ENCODE measurements at regions not wholly inside any gene's neighbourhood (a gene's known extent, or its start where the extent isn't known, plus 50 kb on each side); places are given as distances from the start of the nearest gene placed in this dataset.
"Not testable (repeated sequence)": the region's sequence is repeated elsewhere in the genome, so short reads cannot be mapped to it uniquely, and the experiment has no call there.

DNA sequence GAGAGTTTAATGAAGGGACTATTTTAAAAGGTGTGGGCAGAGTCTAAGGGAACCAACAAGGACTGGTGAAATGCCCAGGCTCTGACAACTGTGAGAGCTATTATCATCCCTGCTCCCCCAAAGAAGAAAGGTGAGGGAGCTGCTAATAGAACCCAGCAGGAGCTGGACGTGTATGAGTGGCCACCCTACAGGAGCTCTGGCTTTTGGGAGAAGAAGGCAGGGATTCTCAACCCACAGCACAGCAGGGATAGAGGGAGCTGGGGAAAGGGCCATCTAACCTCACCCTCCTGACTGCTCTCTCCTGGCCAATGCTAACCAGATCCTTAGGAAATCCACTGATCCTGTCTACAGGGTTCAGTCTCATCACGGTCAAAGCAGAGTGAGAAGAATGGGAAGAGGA, 57.1 kb downstream of the GRIN2B start:
- no peaks in the 10 kb centered on the region for H3K36me3 ChIP-seq (ENCODE audit: insufficient read depth, low read length)
- no peaks in the 10 kb centered on the region for H3K27me3 ChIP-seq (ENCODE audit: control insufficient read depth, insufficient read depth, low read length)
- H3K9ac ChIP-seq (ENCODE audit: low read depth, low read length), result no peak overlapping the region
- H3K4me1 ChIP-seq (ENCODE audit: control insufficient read depth, insufficient read depth, low read length), result no peaks in the 10 kb centered on the region
- H3K9me3 ChIP-seq (replicated peaks; ENCODE audit: low read length), result no peaks in the 10 kb centered on the region
- no peak overlapping the region for H3K4me2 ChIP-seq (ENCODE audit: low read length)
- H3K4me3 ChIP-seq (ENCODE audit: low read length), result no peak overlapping the region

DNA sequence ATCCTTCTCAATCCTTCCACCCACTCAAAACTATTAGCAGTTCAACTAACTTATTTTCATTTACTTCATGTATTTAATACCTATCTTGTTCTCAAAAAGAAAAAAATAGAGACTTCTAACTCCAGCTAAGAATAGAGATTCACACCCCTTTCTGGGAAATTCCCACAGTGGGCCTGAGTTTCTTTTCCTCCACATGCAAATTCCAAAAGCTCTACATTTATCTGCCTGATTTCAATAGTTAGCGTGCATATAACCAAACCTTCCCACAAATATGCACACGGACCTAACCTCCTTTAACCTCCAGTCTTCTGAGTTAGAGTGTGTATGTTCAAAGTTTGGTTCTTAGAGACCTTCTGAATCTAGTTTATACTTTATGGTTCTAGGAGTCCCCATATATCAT, 62.5 kb downstream of the GRIN2B start:
- no peak overlapping the region for H3K4me3 ChIP-seq (ENCODE audit: low read length)
- H3K4me1 ChIP-seq (ENCODE audit: control insufficient read depth, insufficient read depth, low read length), result no peaks in the 10 kb centered on the region
- no peak overlapping the region for H3K9ac ChIP-seq (ENCODE audit: low read depth, low read length)
- no peak overlapping the region for H3K4me2 ChIP-seq (ENCODE audit: low read length)
- H3K27me3 ChIP-seq (ENCODE audit: control insufficient read depth, insufficient read depth, low read length), result no peaks in the 10 kb centered on the region
- H3K9me3 ChIP-seq (replicated peaks; ENCODE audit: low read length), result no peaks in the 10 kb centered on the region
- H3K36me3 ChIP-seq (ENCODE audit: insufficient read depth, low read length), result no peaks in the 10 kb centered on the region

DNA sequence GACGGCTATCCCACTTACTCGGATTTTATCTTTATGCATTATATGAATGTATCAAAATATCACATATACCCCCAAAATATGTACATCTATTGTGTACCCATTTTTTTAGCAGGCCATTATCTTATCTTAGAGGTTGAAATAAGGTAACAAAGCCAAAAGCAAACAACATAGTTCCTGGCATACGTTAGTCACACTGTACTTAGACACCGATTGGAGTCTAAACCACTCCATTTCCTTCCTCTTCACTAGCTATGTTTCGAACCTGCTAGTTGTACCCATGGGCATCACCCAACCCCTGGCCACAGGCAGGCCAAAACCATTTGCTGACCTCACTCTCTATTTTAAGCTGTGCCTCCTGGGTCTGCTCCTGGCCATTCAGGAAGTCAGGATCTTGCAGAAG, 66.3 kb downstream of the GRIN2B start:
- Histone ChIP-seq H3K9ac (ENCODE audit: low read depth, low read length) (no peak overlapping the region), H3K36me3 (ENCODE audit: insufficient read depth, low read length) (no peaks in the 10 kb centered on the region), H3K9me3 (replicated peaks; ENCODE audit: low read length) (no peaks in the 10 kb centered on the region), H3K4me1 (ENCODE audit: control insufficient read depth, insufficient read depth, low read length) (no peaks in the 10 kb centered on the region), H3K4me3 (ENCODE audit: low read length) (no peak overlapping the region), H3K4me2 (ENCODE audit: low read length) (no peak overlapping the region), H3K27me3 (ENCODE audit: control insufficient read depth, insufficient read depth, low read length) (no peaks in the 10 kb centered on the region)

DNA sequence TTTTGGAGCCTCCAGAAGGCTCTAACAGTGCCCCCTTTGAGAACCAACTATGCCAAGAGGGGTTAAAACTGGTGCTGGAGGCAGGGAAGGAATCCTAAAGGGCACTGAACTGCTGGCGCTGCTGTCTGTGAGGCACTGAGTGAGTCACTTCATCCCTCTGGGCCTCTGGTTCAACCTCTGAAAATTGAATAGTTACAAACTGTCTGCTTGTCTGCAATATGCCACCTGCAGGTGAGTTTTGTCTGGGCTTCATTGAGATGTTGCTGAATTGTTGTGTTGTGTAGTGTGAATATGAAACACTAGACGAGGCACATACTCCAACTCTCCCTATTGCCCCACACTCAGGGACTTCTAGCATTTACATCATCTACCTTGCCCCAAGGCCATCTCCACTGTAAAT, 68.0 kb downstream of the GRIN2B start:
- no peaks in the 10 kb centered on the region for H3K36me3 ChIP-seq (ENCODE audit: insufficient read depth, low read length)
- no peaks in the 10 kb centered on the region for H3K27me3 ChIP-seq (ENCODE audit: control insufficient read depth, insufficient read depth, low read length)
- no peaks in the 10 kb centered on the region for H3K4me1 ChIP-seq (ENCODE audit: control insufficient read depth, insufficient read depth, low read length)
- H3K9me3 ChIP-seq (replicated peaks; ENCODE audit: low read length), result no peaks in the 10 kb centered on the region
- no peak overlapping the region for H3K4me2 ChIP-seq (ENCODE audit: low read length)
- no peak overlapping the region for H3K4me3 ChIP-seq (ENCODE audit: low read length)
- H3K9ac ChIP-seq (ENCODE audit: low read depth, low read length), result no peak overlapping the region

DNA sequence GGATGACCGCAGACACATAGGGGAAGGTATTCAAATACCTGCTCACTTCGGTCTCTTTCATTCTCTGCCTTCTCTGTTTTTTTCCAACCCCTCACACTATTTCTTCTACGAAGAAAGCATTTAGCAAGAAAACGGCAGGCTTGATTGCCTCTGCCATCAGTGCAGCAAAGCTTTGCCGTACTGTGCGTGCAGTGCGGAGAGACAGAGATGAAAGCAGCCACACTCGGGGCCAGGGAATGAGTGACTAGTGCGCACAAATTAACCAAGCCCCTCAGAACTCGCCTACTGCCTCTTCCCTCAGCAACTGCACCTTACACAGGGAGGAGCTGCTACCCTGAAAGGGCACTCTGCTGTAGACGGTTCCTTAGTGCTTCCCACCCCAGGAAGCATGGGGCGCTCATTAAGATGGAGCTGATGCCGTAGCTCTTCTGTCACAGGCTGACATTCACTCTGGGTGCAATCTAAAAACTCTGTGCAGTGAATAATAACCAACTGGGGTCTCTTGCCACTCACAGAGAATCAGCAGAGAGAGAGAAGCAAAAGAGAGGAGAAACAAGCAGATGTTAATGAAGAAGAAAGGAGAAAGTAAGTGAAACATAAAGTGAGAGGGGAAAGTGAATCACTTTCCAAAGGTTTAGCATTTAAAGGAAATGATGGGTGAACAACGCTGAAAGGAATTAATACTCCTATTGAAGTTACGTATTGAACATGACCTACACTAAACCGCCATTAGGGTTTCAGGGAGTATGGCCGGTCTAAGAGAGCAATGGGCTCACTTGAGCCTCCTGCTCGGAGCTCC, 69.4 kb downstream of the GRIN2B start:
- Histone ChIP-seq H3K4me2 (ENCODE audit: low read length) (no peak overlapping the region), H3K4me1 (ENCODE audit: control insufficient read depth, insufficient read depth, low read length) (no peaks in the 10 kb centered on the region), H3K27me3 (ENCODE audit: control insufficient read depth, insufficient read depth, low read length) (no peaks in the 10 kb centered on the region)

DNA sequence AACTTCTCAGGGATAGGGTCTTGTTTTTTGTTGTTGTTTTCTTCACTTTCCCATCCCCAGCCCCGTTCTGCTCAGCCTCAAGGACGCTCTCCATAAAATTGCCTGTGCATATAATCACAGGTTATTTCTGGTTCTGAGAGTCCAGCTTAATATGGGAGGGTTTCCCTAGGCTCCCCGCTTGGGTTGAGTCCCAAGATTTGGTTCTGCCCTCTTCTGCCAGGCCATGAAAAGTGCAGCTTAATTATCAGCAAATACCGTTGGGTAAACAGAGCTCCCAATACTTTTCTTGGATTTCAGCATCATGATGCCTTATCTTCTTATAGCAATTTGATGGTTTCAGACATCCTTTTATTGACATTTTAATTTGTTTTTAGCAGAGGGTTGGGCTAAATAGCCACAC, 75.6 kb downstream of the GRIN2B start:
- Histone ChIP-seq H3K4me2 (ENCODE audit: low read length) (no peak overlapping the region), H3K36me3 (ENCODE audit: insufficient read depth, low read length) (no peaks in the 10 kb centered on the region)

More for the DNA sequence above, 69.4 kb downstream of the GRIN2B start:
- no peak overlapping the region for H3K9ac ChIP-seq (ENCODE audit: low read depth, low read length)
- no peaks in the 10 kb centered on the region for H3K36me3 ChIP-seq (ENCODE audit: insufficient read depth, low read length)
- no peaks in the 10 kb centered on the region for H3K9me3 ChIP-seq (replicated peaks; ENCODE audit: low read length)
- H3K4me3 ChIP-seq (ENCODE audit: low read length), result no peak overlapping the region

DNA sequence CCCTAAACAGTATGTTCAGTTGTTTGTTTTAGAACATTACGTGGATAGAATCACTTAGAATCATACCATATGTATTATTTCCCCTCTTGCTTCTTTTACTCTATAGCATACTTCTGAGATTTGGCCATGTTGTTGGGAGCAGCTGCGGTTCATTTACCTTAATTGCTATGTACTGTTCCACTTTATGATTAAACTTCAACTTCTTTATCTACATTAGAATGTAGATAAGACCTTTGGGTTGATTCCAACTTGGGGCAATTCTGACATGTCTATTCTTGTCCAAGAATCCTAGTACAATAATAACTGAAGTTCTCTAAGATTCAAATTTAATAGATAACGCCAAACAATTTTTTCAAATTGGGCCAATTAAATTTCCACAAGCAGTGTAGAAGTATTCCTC, 80.7 kb downstream of the GRIN2B start:
- no peak overlapping the region for H3K4me2 ChIP-seq (ENCODE audit: low read length)
- no peak overlapping the region for H3K4me3 ChIP-seq (ENCODE audit: low read length)
- H3K9me3 ChIP-seq (replicated peaks; ENCODE audit: low read length), result no peaks in the 10 kb centered on the region
- no peaks in the 10 kb centered on the region for H3K4me1 ChIP-seq (ENCODE audit: control insufficient read depth, insufficient read depth, low read length)
- no peaks in the 10 kb centered on the region for H3K36me3 ChIP-seq (ENCODE audit: insufficient read depth, low read length)
- H3K9ac ChIP-seq (ENCODE audit: low read depth, low read length), result no peak overlapping the region
- H3K27me3 ChIP-seq (ENCODE audit: control insufficient read depth, insufficient read depth, low read length), result no peaks in the 10 kb centered on the region

More for the DNA sequence above, 75.6 kb downstream of the GRIN2B start:
- Histone ChIP-seq H3K27me3 (ENCODE audit: control insufficient read depth, insufficient read depth, low read length) (no peaks in the 10 kb centered on the region), H3K4me1 (ENCODE audit: control insufficient read depth, insufficient read depth, low read length) (no peaks in the 10 kb centered on the region), H3K9ac (ENCODE audit: low read depth, low read length) (no peak overlapping the region), H3K9me3 (replicated peaks; ENCODE audit: low read length) (no peaks in the 10 kb centered on the region), H3K4me3 (ENCODE audit: low read length) (no peak overlapping the region)

DNA sequence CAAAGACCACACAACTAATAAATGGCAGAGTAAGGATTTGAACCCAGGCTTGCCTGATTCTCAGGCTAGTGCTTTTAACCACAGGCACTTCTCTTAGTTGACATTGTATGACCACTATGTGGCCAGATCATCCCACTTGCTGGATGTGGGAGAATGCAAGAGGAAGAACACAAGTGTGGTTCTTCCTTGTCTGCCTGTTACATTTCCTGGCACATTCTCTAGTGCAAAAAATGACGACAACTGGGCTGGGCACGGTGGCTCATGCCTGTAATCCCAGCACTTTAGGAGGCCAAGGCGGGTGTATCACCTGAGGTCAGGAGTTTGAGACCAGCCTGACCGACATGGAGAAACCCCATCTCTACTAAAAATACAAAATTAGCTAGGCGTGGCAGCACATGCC, 83.0 kb downstream of the GRIN2B start:
- not testable (repeated sequence) for H3K4me1 ChIP-seq (ENCODE audit: control insufficient read depth, insufficient read depth, low read length); H3K9me3 ChIP-seq (replicated peaks; ENCODE audit: low read length); H3K4me2 ChIP-seq (ENCODE audit: low read length); H3K9ac ChIP-seq (ENCODE audit: low read depth, low read length); H3K4me3 ChIP-seq (ENCODE audit: low read length); H3K27me3 ChIP-seq (ENCODE audit: control insufficient read depth, insufficient read depth, low read length); H3K36me3 ChIP-seq (ENCODE audit: insufficient read depth, low read length)

DNA sequence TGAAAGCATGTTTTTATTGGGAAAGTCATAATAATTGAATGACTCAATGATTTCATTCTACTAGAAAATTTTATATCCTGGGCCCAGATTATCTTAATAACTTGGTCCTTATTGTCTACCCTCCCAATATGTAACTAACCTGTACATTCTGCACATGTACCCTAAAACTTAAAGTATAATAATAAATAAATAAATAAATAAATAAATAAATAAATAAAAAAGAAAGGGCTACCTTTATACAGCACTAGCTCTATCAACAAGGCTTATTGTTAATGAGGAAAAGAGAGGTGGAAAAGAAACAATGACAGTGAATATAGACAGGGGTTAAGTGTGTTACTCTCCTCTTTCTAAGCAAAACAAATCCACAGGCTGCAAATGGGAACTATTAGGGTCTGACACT, 83.6 kb downstream of the GRIN2B start:
- Histone ChIP-seq H3K4me1 (ENCODE audit: control insufficient read depth, insufficient read depth, low read length) (no peaks in the 10 kb centered on the region), H3K9ac (ENCODE audit: low read depth, low read length) (no peak overlapping the region), H3K4me3 (ENCODE audit: low read length) (no peak overlapping the region), H3K9me3 (replicated peaks; ENCODE audit: low read length) (no peaks in the 10 kb centered on the region), H3K27me3 (ENCODE audit: control insufficient read depth, insufficient read depth, low read length) (no peaks in the 10 kb centered on the region), H3K36me3 (ENCODE audit: insufficient read depth, low read length) (no peaks in the 10 kb centered on the region), H3K4me2 (ENCODE audit: low read length) (no peak overlapping the region)

DNA sequence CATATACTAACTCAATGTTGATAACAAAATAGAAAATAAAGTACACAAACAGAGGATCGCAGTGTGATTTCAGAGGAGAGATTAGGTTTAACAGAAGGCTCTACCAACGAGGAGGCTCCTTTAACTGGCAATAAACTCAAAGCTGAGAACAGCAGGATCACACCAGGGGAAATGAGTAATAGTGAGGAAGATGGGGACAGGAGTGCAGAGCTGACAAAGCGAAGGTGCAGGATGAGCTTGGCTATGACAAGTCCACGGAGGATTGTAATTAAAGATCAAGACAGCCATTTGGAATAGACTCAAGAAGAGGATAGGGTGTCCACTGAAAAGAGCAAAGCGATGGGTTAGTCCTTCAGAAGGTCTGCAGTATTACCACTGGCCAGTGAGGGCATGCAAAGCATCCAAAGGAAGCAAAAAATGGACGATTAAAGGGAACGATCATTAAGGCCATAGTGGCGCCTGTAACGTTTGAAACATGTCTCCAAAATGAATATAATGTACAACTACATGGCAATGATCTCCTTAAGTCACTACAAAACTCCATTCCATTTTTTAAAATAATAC, 85.3 kb downstream of the GRIN2B start:
- no peaks in the 10 kb centered on the region for H3K36me3 ChIP-seq (ENCODE audit: insufficient read depth, low read length)
- no peaks in the 10 kb centered on the region for H3K9me3 ChIP-seq (replicated peaks; ENCODE audit: low read length)
- no peak overlapping the region for H3K4me3 ChIP-seq (ENCODE audit: low read length)
- no peak overlapping the region for H3K4me2 ChIP-seq (ENCODE audit: low read length)
- H3K9ac ChIP-seq (ENCODE audit: low read depth, low read length), result no peak overlapping the region
- H3K4me1 ChIP-seq (ENCODE audit: control insufficient read depth, insufficient read depth, low read length), result no peaks in the 10 kb centered on the region
- no peaks in the 10 kb centered on the region for H3K27me3 ChIP-seq (ENCODE audit: control insufficient read depth, insufficient read depth, low read length)

DNA sequence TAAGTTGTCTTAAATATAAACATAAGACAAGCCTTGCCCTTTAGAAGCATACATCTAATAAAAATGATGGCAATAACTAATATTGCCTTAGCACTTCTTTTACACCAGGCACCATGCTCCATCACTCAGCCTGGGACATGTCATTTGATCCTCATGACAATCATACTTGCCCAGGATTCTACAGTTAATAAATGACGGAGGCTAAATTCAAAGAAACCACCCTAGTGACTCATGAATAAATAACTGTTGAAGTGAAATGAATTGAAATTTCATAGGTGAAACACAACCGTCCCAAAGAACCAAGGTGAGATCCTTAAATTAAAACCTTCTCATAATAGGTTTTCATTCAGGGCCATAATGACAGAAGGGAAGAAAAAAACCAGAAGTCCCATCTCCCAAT, 89.5 kb downstream of the GRIN2B start:
- no peaks in the 10 kb centered on the region for H3K27me3 ChIP-seq (ENCODE audit: control insufficient read depth, insufficient read depth, low read length)
- no peak overlapping the region for H3K4me3 ChIP-seq (ENCODE audit: low read length)
- no peaks in the 10 kb centered on the region for H3K36me3 ChIP-seq (ENCODE audit: insufficient read depth, low read length)
- H3K4me2 ChIP-seq (ENCODE audit: low read length), result no peak overlapping the region
- no peak overlapping the region for H3K9ac ChIP-seq (ENCODE audit: low read depth, low read length)
- no peaks in the 10 kb centered on the region for H3K9me3 ChIP-seq (replicated peaks; ENCODE audit: low read length)
- no peaks in the 10 kb centered on the region for H3K4me1 ChIP-seq (ENCODE audit: control insufficient read depth, insufficient read depth, low read length)

DNA sequence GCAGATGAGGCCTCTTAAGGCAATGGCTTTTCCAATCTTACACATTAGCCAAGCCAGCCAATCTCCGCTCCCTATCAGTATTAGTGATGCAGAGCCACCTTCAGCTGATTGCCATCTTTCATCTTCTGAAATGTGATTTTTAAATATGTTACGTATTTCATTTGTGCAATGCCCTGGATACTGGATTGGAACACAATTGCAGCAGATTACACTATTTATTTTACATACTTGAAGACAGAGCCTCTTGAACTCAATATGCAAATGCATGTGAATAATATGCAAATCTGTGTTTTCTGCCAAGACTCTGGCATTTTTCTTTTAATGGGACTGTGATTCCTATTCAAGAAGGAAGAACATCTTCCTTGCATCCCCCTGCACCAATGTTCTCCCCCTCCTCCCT, 90.5 kb downstream of the GRIN2B start:
- no peaks in the 10 kb centered on the region for H3K9me3 ChIP-seq (replicated peaks; ENCODE audit: low read length)
- no peak overlapping the region for H3K4me3 ChIP-seq (ENCODE audit: low read length)
- H3K36me3 ChIP-seq (ENCODE audit: insufficient read depth, low read length), result no peaks in the 10 kb centered on the region
- H3K4me2 ChIP-seq (ENCODE audit: low read length), result no peak overlapping the region
- no peaks in the 10 kb centered on the region for H3K4me1 ChIP-seq (ENCODE audit: control insufficient read depth, insufficient read depth, low read length)
- no peaks in the 10 kb centered on the region for H3K27me3 ChIP-seq (ENCODE audit: control insufficient read depth, insufficient read depth, low read length)
- no peak overlapping the region for H3K9ac ChIP-seq (ENCODE audit: low read depth, low read length)
